ENCODE measurements at regions not wholly inside any gene's neighbourhood (a gene's known extent, or its start where the extent isn't known, plus 50 kb on each side); places are given as distances from the start of the nearest gene placed in this dataset.
"Not testable (repeated sequence)": the region's sequence is repeated elsewhere in the genome, so short reads cannot be mapped to it uniquely, and the experiment has no call there.

DNA sequence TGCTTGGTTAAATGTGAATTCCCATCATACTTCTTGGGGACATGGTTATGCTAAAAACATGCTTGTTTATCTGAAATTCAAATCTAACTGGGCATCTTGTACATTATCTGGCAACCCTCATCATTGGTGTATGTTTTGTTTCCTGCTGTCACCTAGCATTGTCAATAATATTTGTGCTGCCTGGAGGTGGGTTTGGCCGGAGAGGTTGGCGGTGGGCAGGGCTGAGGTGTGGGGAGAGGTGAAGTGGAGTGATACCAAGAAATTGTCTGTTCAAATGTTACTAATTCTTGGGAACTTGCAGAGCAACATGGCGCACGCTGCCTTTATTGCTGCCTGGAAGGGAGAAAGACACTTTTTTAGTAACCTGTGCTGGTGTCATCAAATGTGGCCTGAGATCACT, 280.5 kb downstream of the VRK1 start:
- ATAC-seq: no peak

DNA sequence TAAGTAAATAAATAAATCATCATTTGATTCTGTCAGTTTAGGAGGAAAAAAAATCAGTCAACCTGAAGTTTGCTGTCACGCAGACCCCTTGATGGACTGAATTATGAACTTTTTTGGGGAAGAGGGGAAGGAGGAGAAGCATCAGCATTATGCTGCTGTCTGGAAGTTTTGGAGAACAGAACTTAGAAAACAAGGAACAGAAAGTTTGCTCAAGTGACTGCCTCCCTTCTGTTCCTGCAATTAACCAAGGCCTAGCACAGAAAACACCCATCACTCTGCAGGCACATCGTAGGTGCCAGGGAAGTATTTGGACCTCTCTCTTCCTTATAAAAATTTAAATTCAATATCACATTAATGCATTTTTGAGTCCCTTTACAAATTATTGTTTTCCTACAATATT, 283.8 kb downstream of the VRK1 start:
- no peak for ATAC-seq

DNA sequence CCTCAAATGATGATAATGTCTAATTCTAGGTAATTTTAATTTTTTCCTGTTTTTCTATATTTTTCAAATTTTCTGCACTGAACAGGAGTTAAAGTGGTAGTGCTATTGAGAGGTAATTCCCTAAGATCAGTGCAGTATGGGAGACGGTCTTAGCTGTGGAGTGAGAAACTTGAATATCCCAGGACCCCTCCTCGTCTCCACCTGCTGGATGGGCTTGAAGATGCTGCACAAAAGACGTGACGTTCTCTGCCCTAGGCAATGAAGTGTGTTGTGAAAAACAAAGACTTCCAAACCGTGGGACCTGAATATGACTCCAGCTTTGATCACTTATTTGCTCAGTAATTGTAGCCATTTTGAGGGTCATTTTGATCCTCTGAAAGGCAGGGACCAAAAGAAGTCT, 298.1 kb downstream of the VRK1 start:
- ATAC-seq: no peak

DNA sequence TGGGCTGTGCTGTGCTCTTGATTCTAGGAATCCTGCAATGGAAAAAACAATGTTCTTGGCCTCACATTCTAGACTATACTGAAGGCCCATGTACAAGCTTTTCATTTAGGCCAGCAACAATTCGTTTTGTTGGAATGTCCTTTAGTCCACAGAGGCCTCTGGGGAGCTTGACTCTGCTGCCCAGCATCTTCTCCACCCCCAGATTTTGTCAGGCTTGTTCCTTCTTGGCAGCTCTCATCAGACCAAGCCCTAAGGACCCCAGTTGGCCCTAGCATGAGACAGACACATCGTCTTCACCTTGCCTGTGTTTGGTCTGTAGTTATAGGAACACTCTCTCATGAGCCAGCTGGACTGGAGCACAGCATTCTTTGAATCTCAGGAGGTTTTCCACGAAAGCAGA, 300.1 kb downstream of the VRK1 start:
- no peak for ATAC-seq

DNA sequence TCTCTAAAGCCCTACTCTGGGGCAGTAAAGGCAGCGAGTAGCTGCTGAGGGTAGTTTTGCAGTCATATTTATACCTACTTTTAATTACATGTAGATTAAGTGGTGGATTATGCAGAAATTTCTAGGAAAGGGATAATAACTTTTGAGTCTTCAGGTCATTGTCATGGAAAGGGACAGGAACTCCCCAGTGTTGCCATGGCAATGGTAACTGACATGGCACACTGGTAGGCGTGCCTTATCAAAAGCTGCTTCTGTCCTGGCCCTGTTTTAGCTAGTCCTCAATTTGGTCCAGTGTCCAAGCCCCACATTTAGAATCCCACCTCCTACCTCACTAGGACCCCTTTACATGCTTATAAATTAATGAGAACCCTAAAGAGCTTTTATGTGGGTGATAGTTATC, 303.1 kb downstream of the VRK1 start:
- no peak for ATAC-seq

DNA sequence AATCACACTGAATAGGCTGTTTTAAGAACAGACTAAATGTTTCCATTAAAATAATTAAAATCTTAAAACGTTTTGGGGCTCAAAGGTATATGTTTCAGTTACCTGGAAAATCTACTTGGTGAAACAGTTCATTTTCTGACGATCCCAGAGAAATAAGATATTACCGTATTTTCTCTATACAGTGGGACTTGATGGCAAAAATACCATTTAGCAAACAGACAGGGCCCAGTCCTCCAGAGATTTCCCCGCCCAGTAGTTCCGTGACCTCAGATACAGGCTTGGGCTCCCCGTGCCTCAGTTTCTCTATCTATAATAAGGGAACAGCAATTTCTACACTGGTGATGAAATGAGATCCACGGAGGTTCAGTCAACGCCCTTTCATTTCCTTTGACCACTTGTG, 304.4 kb downstream of the VRK1 start:
- ATAC-seq: no peak

DNA sequence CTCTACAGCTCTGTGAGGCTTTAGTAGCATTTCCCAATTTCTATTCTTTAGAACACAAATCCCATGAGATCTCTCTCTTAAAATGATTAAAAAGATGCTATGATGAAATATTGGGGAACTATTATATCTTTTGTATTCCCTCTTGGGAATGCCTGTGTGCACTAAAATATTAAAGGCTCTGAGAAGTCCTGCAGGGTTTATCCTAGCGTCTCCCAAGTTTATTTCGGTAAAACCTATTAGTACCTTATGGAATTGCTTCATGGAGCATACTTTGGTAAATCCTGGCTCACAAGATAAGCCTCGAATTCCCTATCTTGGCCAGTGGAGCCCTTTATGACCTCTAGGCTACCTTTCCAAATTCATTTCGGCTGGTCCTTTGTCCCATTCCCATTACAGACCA, 306.8 kb downstream of the VRK1 start:
- no peak for ATAC-seq

DNA sequence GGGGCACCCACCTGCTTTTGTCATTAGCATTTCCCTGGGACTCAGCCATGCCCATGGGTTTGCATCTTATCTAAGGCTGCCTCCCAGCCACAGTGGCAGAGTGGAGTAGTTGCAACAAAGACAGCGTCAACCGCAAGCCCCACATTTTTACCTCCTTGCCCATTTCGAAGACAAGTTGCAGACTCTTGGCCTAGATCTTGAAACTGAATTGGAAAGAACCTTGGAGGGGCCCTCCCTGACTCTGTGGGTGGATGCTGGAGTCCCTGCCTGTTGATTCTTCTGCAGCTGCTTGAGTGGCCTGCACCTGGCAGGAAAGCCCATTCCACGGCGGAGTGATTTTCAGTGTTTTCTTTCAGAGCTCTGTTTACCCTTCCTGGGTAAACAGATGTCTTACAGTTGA, 309.0 kb downstream of the VRK1 start:
- ATAC-seq: no peak

DNA sequence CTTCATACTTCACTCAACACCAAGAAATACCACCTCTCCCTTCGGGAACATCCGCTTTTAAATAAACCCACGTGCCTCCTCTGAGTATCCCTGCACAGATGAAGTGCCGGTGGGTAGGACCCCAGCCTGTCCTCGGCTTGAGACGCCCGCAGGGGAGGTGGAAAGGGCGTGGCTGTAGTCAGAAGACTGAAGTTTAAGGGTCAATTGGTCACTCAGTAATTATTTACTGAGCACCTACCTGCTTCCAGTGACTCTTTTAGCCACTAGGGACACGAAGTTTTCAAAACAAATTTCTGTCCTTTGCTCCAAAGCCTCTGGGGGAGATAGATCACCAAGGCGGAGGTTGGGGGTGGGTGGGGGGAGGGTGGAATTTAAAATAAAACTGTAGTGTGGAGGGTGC, 309.4 kb downstream of the VRK1 start:
- ATAC-seq: no peak

DNA sequence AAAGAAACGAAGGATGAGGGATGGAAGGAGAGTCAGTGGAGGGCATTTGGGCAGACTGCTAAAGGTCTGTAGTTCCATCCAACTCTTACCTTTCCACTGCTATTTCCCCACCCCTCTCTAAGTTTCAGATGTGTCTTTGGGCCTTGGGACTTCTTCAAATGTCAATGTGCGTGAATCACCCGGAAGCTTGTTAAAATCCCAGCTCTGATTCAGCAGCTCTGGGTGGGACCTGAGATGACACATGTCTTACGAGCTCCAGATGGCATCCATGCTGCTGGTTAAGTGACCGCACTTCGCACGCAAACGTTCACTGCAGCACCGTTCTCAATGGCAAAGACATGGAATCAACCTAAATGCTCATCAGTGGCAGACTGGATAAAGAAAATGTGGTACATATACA, 309.9 kb downstream of the VRK1 start:
- no peak for ATAC-seq

DNA sequence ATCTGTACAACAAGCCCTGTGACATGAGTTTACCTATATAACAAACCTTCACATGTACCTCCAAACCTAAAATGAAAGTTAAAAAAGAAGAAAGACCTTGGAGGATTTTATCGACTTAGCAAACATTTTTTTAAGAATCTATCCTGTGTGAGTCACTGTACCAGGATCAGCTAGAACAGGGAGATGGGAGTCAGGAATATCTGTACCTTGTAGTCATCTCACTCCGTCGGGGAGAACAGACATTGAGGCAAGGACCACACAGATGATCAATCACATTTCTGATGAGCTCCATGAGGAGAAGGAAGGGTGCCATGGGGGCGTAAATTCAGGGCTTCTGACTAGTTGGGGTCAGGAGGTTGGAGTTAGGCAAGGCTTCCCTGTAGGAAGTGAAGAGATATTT, 310.6 kb downstream of the VRK1 start:
- ATAC-seq: no peak

DNA sequence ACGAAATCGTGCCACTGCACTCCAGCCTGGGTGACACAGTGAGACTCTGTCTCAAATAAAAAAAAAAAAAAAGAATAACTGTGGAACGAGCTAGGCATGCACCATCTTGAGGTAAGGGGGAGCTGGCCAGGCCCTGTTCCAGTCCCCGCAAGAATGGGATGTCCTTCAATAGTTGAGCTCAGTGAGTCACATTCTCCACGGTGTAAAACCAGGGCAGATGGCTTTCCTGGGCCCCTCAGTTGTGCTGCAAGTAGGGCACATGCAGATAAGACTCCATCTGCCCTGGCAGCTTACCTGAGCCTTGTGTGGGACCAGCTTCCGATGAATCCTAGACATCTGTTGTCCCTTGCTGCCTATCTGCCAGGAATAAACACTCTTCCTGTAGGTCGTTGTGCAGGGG, 312.1 kb downstream of the VRK1 start:
- ATAC-seq: no peak

DNA sequence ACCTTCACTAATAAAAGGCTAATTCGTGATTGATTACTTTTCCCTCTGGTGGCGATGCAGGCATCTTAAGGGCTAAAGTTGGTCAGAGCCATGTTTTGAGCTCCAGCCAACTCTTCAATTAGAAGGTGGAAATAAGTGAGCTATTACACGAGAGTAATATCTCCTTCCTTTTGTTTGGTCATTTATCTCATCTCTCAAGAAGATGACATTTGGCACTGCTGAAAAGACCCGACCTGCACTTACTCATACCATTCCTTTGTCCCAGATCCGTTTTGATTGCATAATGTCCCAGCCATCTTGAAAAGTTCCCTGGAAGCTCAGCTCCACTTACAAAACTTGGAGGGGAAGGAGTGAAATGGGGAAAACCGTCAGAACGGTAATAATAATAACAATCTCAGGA, 316.2 kb downstream of the VRK1 start:
- no peak for ATAC-seq

DNA sequence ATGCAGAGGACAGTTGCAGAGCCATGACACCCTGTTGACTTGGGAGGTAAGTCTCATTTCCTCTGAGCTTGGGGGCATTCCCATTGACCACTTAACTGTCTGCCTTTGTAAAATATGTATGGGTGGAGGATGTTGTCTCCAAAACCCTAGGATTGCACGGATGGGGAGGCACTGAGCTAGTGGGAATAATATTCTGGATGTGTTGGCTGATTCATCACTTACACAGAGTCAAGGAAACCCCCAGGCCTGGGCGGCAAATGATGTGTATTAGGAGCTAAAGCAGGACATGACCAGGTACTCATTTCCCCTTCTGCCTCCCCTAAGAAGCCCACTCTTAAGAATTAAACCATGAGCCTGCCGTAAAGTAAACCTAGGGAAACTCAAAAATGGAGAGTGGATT, 319.4 kb downstream of the VRK1 start:
- ATAC-seq: no peak

DNA sequence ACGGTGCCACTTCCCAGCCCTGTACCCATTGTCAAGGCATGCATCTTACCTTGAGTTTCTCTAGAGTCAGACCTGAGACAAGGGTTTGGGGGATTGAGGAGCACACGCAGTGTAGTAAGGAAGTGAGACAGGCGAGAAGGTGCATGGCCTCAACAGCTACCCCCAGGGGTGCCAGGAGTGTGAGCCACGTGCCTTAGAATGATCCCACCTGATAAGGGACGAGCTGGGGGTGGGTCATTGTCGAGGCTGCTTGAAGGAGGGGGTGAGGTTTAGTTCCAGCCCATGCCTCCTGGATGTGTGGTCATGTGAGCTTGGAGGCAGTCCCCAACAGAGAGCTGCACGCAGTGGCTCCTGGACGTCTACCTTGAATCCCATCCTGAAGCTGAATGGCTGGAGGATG, 320.5 kb downstream of the VRK1 start:
- ATAC-seq: no peak

DNA sequence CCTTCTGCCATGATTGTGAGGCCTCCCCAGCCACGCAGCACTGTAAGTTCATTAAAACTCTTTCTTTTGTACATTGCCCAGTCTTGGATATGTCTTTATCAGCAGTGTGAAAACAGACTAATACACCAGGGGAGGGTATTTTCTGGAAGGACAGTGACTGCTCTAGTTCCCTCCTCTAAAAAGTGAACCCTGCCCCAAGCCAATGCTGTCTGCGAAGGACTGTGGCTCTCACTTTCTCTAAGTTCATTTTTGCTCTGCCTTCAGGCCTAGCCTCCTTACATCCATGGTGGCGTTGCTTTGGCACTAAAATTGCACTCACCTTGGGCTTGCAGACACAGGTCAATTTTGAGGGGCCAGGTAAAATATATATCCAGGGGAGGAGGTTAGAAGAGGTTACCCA, 323.0 kb downstream of the VRK1 start:
- no peak for ATAC-seq

DNA sequence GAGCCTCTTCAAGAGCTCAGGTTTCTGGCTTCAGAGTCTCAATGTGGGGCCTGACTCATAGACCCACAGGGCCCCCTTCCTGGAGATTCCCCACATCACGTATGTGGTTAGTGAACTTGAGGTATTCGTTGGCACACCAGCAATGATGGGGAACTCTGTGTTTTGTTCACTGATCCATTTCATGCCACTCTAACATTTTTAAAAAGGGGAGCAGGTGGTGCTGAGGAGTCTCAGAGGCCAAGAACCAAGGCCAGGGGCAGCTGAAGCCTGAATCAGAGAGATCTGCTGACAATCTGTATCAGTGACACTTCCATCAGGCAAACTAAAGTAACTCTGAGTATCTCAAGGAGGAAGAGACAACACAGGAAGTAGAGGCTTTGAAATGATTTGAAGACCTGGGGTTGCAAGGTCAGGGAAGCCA, 323.4 kb downstream of the VRK1 start:
- ATAC-seq: no peak

DNA sequence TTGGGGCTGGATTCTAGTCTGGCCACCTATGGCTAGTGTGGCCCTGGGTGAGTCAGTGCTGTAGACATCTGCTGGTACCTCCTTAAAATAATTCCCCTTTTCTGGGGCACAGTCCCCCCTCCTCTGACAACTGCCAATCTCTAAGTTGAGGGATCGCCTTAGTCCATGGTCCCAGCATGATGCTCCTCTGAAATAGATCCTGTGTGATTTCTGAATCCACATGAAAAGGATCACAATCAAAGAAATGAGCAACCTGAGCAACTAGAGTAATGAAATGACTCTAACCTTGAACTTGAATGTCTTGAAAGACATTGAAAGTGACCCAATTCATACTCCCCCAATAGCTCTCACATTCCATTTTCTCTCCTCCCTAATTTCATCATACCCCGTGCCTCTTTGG, 332.5 kb downstream of the VRK1 start:
- no peak for ATAC-seq

DNA sequence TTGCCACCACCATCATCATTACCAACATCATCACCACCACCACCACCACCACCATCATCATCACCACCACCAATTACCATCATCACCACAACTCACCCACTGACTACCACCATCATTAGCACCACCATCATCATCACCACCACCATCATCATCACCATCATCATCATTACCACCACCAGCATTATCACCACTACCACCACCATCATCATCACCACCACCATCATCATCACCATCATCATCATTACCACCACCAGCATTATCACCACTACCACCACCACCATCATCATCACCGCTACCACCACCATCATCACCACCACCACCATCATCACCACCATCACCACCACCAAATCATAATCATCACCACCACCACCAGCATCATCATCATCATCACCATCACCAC, 338.7 kb downstream of the VRK1 start:
- not testable (repeated sequence) for ATAC-seq

DNA sequence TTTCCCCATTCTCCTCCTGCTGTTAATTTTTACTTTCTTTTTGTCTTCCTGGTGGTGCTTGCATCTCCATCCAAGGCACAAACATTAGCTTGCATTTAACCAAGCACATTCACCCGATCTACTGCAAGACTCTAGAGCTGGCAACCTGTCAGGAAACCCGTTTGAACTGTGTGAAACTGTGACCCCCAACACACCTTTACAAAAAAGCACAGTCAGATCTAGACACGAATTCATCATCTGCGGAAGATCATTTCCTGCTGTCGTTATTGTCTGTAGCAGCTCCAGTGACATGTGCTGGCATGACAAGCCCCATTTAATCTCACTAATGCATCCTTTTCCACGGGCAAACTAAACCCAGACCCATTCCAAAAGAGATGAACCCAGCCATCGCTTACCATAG, 340.5 kb downstream of the VRK1 start:
- no peak for ATAC-seq

DNA sequence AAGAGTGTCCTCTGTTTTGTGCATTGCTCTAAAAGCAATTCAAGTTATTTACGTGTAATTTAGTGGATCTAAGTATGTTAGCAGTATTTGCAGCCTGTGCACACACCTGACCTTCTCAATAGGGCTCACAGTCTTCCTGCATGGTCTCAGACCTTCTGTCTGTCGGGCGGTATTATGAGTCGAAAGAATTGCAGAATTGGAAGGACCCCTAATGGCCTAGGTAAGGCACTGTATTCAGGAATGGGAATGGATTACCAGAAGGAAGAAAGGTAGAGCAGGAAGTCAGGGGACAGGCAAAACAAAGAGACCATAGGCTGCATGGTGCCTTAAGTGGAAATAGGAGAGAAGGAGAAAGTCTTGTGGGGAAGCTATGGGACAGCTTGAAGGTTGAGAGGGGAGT, 341.6 kb downstream of the VRK1 start:
- no peak for ATAC-seq

DNA sequence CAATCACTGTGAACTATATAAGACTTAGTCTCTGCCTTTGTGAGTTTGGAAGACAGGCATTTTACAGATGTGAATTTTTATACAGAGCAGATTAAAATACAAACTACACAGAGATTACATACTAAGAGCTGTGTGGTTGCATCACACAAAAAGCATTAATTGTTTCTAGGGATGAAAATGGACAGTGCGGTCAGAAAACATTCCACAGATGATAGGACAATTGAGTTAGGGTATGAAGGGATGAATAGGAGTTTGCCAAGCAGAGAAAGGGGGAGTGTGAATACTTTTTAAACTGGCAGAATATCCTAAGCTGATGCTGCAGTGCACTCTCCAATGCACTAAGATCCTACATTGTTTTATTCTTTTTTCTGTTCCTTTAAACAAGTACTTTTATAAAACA, 345.8 kb downstream of the VRK1 start:
- no peak for ATAC-seq

DNA sequence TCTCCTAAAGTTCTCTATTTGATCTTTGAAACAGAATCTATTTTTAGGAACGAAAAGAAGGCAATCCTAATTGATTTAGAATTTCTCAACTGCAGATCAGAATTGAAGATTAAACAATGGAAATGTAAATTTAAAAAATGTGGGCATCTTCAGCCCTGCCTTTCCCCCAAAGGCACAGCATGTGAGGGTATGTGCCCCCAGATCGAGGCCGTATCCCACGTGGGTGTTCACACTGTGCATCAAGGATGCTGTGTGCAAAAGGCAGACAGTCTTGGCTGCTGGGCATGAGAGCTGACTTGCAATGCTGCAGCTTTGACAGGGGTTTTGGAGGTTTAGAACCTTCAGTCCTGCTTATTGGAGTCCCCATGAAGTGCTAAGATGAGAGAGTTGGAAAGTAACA, 346.3 kb downstream of the VRK1 start:
- ATAC-seq: no peak

DNA sequence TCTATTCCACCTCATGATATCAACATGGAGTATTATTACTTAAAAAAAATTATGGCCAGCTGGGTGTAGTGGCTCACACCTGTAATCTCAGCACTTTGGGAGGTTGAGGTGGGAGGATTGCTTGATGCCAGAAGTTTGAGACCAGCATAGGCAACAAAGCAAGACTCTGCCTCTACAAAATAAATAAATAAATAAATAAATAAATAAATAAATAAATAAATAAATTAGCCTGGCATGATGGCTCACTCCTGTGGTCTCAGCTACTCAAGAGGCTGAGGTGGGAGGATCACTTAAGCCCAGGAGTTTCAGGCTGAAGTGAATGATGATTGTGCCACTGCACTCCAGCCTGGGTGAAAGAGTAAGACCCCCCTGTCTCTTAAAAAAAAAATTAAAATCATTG, 350.8 kb downstream of the VRK1 start:
- ATAC-seq: not testable (repeated sequence)

DNA sequence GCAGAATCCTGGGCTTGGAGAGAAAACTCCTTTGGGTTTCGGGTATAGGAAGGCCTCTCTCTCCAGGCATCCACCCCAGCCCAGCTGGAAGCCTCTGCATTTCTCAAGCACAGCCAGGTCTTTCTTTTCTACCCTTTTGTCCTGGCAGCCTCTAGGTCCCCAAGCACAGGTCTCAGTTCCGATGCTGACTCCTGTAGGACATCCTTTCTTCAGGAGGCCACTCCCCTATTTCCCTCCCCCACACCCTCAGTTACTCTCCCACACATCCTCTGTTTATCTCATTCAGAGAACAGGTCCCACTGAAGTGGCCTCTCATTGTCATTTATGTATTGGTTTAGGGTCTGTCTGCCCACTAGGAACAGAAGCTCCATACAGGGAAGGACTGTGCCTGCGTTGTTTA, 352.6 kb downstream of the VRK1 start:
- ATAC-seq: no peak

DNA sequence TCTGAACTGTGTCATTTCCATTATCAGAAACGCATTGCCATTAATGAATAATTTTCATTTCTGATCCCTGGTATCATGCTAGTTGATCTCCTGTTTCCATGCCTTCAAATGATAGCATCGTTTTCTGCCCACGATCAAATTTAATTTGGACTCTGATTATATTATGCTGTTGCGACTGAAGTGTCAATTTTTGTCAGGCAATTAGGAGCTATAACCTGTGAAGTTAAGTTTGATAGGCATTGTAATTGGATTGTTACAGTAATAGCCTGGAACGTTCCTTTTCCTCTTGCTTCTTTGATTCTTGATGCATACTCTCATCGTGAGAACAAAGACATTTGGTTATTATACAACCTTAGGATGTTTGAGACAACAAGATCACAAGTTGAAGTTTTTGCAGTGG, 356.3 kb downstream of the VRK1 start:
- ATAC-seq: no peak
